ENCODE measurements at regions not wholly inside any gene's neighbourhood (a gene's known extent, or its start where the extent isn't known, plus 50 kb on each side); places are given as distances from the start of the nearest gene placed in this dataset.

DNA sequence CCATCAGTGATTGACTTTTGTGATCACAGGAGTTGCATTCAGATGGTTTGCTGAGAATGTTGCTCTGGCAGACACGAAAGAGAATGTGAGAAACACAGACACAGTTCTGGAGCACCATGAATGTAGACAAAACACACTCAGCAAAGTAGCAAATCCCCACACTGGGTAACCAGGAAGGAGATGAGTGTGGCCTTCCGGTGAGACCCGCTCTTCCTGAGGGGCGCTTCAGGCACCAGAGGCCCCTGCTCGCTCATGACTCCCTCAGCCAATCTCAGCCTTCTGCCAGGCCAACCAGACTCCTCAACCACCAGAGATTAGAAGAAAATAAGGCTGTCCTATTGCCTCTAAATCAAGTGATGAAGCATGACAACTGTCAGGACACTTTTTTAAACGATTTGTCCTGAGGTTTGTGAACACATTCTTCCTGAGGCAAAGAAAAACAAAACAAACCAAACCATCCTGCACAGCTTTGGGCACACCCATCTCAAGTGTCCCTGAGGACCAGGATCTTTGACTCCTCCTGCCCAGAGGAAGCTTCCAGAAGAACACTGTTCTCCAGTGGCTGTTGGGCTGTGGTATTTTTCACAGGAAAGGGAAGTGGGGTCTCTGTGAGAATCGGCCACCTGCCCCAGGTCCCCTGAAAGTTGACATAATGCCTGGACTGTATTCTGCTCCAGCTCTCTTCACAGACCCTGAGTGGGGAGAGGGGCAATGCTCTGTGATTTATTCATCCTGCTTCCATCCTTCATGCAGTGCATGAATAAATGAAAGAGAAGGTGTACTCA lies 152.8 kb downstream of the BCL11A start:
- no peak for DNase-seq

- DNase-seq, result no peak
Measured at GRCh38 chr2:60394463-60394862, 159.0 kb downstream of the BCL11A start.

- DNase-seq, result no peak
Measured at GRCh38 chr2:60391649-60392375, 161.6 kb downstream of the BCL11A start.

DNA sequence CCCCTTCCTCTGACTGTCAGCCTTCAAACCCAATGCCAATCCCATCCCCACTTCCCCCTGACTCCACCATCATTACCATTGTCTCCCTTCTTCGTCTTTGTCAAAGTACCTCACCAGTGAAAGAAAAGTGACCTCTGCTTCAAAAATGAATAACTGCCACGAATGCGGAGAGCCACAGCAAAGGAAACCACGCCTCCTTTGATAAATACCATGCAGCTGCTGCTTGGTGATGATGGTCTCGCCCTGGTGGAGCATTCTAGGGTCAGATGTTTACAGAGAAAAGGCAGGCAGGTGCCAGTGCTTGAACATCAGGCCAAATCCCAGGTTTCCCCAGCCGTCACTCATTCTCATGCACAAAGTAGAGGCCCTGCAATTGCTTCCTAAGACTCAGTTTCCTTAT lies 162.2 kb downstream of the BCL11A start:
- DNase-seq, result no peak

GRCh38 chr2:60386436-60386835 lies 167.0 kb downstream of the BCL11A start:
- no peak for DNase-seq

DNA sequence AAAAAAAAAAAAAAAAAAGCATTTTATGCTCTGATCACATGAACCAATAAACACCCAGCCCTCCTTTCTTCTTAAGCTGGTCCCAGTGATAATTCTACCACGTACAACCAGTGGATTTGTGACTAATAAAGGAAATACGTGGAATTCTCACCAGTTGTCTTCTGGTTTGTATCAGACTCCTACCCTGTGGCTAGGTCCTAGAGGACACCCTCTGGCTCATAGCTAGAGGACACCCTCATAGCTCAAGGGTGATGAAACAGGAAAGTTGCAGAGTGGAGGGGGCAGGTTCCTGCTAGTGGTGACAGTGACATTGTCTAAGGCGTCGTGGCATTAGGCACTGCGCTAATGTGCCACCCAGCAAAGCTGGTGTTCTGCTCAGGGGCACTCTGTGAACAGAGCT lies 167.8 kb downstream of the BCL11A start:
- DNase-seq, result no peak

- DNase-seq, result no peak
Measured at GRCh38 chr2:60383401-60384143, 169.9 kb downstream of the BCL11A start.

- no peak for DNase-seq
Measured at GRCh38 chr2:60380411-60380810, 173.0 kb downstream of the BCL11A start.

DNA sequence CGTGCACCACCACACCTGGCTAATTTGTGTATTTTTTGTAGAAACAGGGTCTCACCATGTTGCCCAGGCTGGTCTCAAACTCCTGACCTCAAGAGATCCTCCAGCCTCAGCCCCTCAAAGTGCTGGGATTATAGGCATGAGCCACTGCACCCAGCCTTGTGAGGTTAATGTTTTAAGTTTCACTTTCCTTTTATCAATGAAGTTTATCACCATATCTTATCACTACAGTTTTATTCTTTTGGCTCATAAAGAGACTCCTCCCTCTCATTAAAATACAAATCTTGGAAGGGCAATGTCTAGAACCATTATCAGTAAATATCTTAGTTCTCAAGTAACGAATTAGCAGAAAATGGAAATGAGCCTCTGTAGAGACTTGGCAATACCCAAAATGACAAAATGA lies 173.8 kb downstream of the BCL11A start:
- no peak for DNase-seq

DNA sequence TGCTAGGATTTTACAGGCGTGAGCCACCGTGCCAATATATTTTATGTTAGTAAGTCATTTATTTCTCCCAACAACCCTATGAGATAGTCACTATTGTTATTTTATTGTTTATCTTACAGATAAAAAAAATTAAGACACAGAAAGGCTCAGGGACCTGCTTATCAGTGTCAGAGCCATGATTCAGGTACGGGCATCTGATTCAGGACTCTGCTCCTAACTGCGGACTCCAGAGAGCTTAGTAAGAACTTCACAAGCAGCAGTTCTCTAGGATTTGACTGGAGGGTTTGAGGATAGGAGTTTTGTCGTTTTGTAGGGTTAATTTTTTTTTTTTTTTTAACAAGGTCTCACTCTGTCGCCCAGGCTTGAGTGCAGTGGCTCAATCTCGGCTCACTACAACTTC lies 174.2 kb downstream of the BCL11A start:
- no peak for DNase-seq

DNA sequence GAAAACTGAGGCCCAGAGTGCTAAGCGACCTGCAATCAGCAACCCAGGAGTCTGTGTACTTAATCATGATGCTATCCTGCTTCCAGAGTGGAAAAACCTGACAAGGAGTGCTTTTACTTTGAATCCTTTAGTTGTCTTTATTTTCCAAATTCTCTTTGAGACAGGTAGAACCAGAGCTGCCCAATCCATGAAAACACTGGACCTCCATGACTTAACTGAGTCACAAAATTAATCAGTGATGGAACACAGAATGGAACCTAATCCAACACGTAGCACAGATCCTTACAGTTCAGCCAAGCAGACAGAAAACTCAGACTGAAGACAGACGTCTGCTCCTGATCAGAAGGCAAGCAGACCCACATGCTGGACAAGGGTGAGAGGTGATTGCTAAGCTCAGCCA lies 175.6 kb downstream of the BCL11A start:
- no peak for DNase-seq

- no peak for DNase-seq
Measured at GRCh38 chr2:60376252-60376651, 177.2 kb downstream of the BCL11A start.

DNA sequence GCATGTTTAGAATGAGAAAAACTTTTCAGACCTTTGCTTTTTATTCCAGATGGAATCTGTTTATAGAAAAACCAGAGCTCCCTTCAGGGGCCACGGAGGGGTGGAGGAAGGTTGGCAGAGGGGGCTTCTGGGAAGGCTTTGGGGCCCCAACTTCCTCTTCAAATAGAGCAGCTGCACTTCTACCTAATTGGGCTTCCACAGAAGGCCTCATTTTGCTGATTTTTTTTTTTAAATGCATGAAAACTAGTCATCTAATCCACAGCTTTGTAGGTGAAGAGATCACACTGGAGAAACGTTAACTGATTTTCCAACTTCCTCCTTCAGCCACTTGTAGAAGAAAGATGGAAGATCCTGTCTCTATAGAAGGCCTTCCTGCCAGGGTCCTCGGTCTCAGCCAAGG lies 181.8 kb downstream of the BCL11A start:
- DNase-seq, result no peak

GRCh38 chr2:60371219-60371618 lies 182.2 kb downstream of the BCL11A start:
- DNase-seq, result no peak

DNA sequence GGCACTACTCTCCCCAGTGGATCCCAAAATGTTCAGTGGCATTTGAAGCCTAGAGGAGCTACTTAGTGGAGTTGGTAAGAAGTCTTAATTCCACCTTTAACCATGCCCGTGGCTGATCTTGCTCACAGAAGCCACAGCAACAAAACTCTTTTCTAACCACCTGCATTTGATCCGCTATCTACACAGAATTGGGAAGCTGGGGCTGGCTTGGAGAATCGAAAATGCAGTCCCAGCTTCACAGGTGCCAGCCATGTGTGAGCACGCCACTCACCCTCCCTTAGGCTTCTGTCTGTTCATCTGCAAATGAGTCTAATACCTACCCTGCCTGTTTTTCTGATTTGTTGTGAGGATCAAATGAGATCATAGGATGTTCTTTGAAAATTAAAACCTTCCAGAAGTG lies 182.6 kb downstream of the BCL11A start:
- DNase-seq, result no peak

DNA sequence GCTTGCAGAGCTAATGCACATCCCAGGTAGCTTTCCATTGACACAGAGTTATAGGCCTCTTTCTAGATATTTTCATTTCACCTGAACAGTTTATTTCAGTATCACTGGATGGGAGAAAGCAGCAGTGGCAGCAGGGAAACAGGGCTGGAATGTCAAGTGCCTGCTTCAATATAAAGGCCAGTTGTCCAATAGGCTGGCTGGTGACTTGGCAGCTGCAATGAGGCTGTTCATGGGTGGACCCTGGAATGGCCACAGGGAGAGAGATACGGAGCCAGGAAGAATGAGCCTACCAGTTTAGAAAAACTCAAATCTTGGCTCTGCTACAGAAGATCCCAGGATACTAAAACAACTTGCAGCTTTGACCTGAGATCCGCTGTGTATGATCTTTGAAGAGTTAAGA lies 185.0 kb downstream of the BCL11A start:
- DNase-seq, result no peak

- DNase-seq, result peak in 2 of 3 donors; percentile 22 to 39
Measured at GRCh38 chr2:60366135-60366712, 187.2 kb downstream of the BCL11A start.

DNA sequence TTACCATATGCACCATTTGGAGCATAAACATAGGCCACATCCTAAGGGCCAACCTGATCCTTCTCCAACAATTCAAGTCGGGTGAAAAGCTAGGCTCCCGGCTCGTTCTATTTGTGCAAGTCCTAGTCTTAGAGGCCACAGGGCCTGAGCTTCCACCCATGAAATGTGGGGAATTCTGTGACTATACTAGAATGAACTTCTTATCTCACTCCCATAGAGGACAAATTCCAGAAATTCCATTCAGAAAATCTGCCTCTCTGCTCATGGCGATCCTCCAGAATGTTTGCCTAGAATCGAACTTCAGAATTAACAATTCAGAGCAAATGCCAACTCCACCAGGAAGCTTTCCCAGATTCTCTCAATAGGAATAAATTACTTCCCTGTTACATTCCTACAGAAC lies 187.9 kb downstream of the BCL11A start:
- DNase-seq, result no peak

DNA sequence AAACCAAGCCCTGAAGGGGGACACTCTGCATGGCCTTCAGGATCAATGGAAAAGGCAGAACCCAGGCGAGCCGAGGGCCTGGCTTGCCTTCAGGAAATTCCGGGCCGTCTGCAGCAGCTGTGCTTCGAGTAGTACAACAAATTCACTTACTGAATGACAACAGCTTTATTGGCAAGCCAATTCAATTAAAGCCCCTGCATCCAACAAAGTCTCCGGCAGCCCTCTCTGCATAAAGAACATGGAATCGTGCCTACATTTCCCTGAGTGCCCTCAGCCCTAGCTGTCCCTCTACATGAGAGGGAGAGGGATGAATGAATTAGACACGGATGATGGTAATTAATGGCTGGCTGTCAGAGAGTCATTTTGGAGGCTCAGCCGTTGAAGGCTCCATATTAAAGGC lies 189.0 kb downstream of the BCL11A start:
- DNase-seq, result peak in 2 of 3 donors; percentile 30 to 56

GRCh38 chr2:60361498-60361897 lies 192.0 kb downstream of the BCL11A start:
- DNase-seq, result no peak

DNA sequence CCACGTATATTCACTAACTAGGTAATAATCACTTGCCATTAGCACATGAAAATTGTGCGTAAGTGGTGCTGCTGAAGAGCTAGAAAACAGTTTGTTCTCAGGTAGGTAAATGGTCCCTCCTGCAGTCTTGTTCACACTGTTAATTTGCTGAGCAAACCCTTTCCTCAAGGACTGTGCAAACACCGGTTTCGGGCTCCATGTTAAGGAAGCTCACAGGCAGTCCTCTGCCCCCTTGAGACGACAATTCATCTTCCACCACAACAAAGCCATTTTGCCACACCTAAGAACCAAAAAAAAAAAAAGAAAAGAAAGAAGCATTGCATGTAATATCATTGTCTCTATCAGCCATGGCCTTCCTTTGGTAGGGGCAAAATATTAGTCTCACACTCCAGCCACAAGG lies 193.9 kb downstream of the BCL11A start:
- no peak for DNase-seq

DNA sequence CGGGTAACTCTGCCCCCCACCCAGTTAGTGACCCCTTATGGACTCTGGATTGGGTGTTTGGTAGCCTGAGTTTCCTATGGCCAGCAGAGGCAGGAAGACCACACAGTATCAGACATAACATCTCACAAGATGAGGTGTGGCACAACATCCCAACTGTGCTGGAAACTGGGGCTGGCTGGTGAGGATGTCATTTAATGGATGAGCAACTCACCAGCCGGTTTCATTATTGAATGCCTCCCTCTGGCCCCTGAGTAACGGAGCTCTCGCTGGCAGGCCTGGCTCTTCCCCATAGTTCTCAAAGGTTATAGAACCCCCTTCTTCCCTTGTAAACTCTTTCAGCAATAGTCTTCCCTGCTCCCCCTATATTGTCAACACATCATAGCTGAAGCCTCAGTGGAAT lies 195.0 kb downstream of the BCL11A start:
- no peak for DNase-seq

Measured in muscle of back (tissue), 3 donors.